GM10266 (cell line): ENCODE measurements at regions not wholly inside any gene's neighbourhood (a gene's known extent, or its start where the extent isn't known, plus 50 kb on each side); places are given as distances from the start of the nearest gene placed in this dataset.

ENCODE experiments used
- DNase-seq: peaks from one replicate; pipeline ENCODE4 v3.0.0; 2012; ENCODE audit errors: extremely low spot score
- CTCF ChIP-seq: IDR thresholded peaks from 2 replicates; pipeline ENCODE4 v1.5.1; 2012; ENCODE audit warnings: mild to moderate bottlenecking, low read depth; ENCODE audit not compliant: control insufficient read depth, insufficient read depth; ENCODE audit errors: missing control alignments

GRCh38 chr14:105853089-105853906 is 326.9 kb downstream of the TMEM121 start:
- TF ChIP-seq CTCF = no peak
- peak; percentile 8 for DNase-seq

- TF ChIP-seq CTCF = no peak
- peak; percentile 8 for DNase-seq
Measured at GRCh38 chr14:105853907-105854599, 327.7 kb downstream of the TMEM121 start.

GRCh38 chr14:105854600-105855245 is 328.3 kb downstream of the TMEM121 start:
- no peak for DNase-seq

GRCh38 chr14:105855246-105855892 is 329.0 kb downstream of the TMEM121 start:
- no peak for TF ChIP-seq CTCF

More at GRCh38 chr14:105854600-105855245, 328.3 kb downstream of the TMEM121 start:
- TF ChIP-seq CTCF = no peak

GRCh38 chr14:105855893-105856675 is 329.7 kb downstream of the TMEM121 start:
- no peak for TF ChIP-seq CTCF
- DNase-seq = peak; percentile 3

More at GRCh38 chr14:105855246-105855892, 329.0 kb downstream of the TMEM121 start:
- peak; percentile 7 for DNase-seq

GRCh38 chr14:105856676-105857219 is 330.4 kb downstream of the TMEM121 start:
- no peak for TF ChIP-seq CTCF
- peak; percentile 12 for DNase-seq
